H1 (cell line): ENCODE measurements at regions not wholly inside any gene's neighbourhood (a gene's known extent, or its start where the extent isn't known, plus 50 kb on each side); places are given as distances from the start of the nearest gene placed in this dataset.

ENCODE experiments used
- CTCF ChIA-PET: fragments of 300-600 bp; sonication (Branson Sonifier 250); formaldehyde crosslinking; loops from one replicate; lab custom pipeline; 2021; ENCODE audit not compliant: partially characterized antibody; lab: Charles Lee
- POLR2A ChIA-PET: fragments of 300-600 bp; sonication (Branson Sonifier 250); formaldehyde crosslinking; loops from one replicate; lab custom pipeline; 2021; ENCODE audit warnings: inconsistent platforms; ENCODE audit not compliant: partially characterized antibody; lab: Charles Lee
- DNase-seq, 2 experiments: peaks; one replicate each; pipeline versions ENCODE4 v3.0.0 to v3.0.0-alpha.2; 2010 to 2022; ENCODE audit warnings: low spot score in 2 of 2, low read depth in 1 of 2, mixed read lengths in 1 of 2
- FAIRE-seq: peaks from 2 replicates; lab custom pipeline; 2011; peaks lifted over from hg19 to GRCh38; lab: Jason Lieb, UNC
- H2AFZ ChIP-seq: 2 replicates; pipeline ENCODE4 v1.8.1; 2012; ENCODE audit warnings: low read length, inconsistent platforms
- H2AK5ac ChIP-seq: 2 replicates; pipeline ENCODE4 v1.6.1; 2013; ENCODE audit warnings: low read depth, low read length
- H2BK120ac ChIP-seq: replicated peaks from 2 replicates; pipeline ENCODE3; 2013; ENCODE audit warnings: low read depth, low read length, inconsistent platforms
- H2BK12ac ChIP-seq: 2 replicates; pipeline ENCODE4 v1.6.1; 2013; ENCODE audit warnings: low read depth, low read length
- H2BK15ac ChIP-seq: 2 replicates; pipeline ENCODE4 v1.6.1; 2013; ENCODE audit warnings: low read length
- H2BK20ac ChIP-seq: 2 replicates; pipeline ENCODE4 v1.6.1; 2013; ENCODE audit warnings: low read length
- H2BK5ac ChIP-seq: 2 replicates; pipeline ENCODE4 v1.6.1; 2013; ENCODE audit warnings: low read depth, low read length
- H3K14ac ChIP-seq: 2 replicates; pipeline ENCODE4 v1.6.1; 2013; ENCODE audit warnings: inconsistent platforms; ENCODE audit not compliant: insufficient read length
- H3K18ac ChIP-seq: 2 replicates; pipeline ENCODE4 v1.6.1; 2013; ENCODE audit warnings: low read length; ENCODE audit errors: extremely low read depth
- H3K23ac ChIP-seq: 2 replicates; pipeline ENCODE4 v1.6.1; 2013; ENCODE audit warnings: inconsistent platforms; ENCODE audit not compliant: insufficient read length
- H3K23me2 ChIP-seq: 2 replicates; pipeline ENCODE4 v1.6.1; 2013; ENCODE audit warnings: low read depth, low read length
- H3K27ac ChIP-seq: 2 replicates; pipeline ENCODE4 v1.6.1; 2011; ENCODE audit warnings: low read depth, low read length, inconsistent platforms
- H3K27me3 ChIP-seq, 4 experiments: replicated peaks in 1 of 4; 1 replicate in 1 of 4; 2 replicates in 3 of 4; pipeline versions ENCODE4 v1.6.1 to v1.8.1; 2011 to 2013; ENCODE audit warnings: low read length in 3 of 4, mild to moderate bottlenecking in 3 of 4, inconsistent platforms in 2 of 4, mixed read lengths in 2 of 4, moderate library complexity in 1 of 4; ENCODE audit not compliant: control insufficient read depth in 3 of 4, insufficient read depth in 3 of 4; ENCODE audit errors: extremely low read depth in 1 of 4
- H3K36me3 ChIP-seq, 4 experiments: 2 replicates each; pipeline versions ENCODE4 v1.6.1 to v1.8.1; 2011 to 2013; ENCODE audit warnings: mild to moderate bottlenecking in 4 of 4, low read length in 3 of 4, moderate library complexity in 2 of 4, control low read depth in 1 of 4, inconsistent platforms in 1 of 4; ENCODE audit not compliant: insufficient read depth in 4 of 4, control insufficient read depth in 2 of 4
- H3K4ac ChIP-seq: replicated peaks from 2 replicates; pipeline ENCODE3; 2013; ENCODE audit warnings: low read length, low read depth, mixed read lengths, inconsistent platforms; ENCODE audit not compliant: insufficient read length
- H3K4me1 ChIP-seq, 4 experiments: replicated peaks in 1 of 4; 1 replicate in 1 of 4; 2 replicates in 3 of 4; pipeline versions ENCODE4 v1.6.1 to v1.8.1; 2011 to 2013; ENCODE audit warnings: low read length in 3 of 4, inconsistent platforms in 2 of 4, mixed read lengths in 1 of 4; ENCODE audit not compliant: insufficient read depth in 4 of 4, control insufficient read depth in 3 of 4
- H3K4me2 ChIP-seq, 2 experiments: 2 replicates each; pipeline versions ENCODE4 v1.6.1 to v1.8.1; 2011 to 2013; ENCODE audit warnings: low read depth in 2 of 2, low read length in 2 of 2, control low read depth in 1 of 2, inconsistent platforms in 1 of 2, mild to moderate bottlenecking in 1 of 2; ENCODE audit not compliant: insufficient read depth in 1 of 2
- H3K4me3 ChIP-seq, 4 experiments: fragments of 200-600, 300-600 bp in 1 of 4; sonication (generic), shearing (Covaris generic), sonication (Bioruptor Twin) in 1 of 4; 2 replicates each; pipeline versions ENCODE4 v1.5.1 to v1.8.1; 2011 to 2016; ENCODE audit warnings: low read length in 4 of 4, low read depth in 3 of 4, control low read depth in 2 of 4, inconsistent platforms in 2 of 4, mild to moderate bottlenecking in 2 of 4, mixed read lengths in 1 of 4, moderate library complexity in 1 of 4; ENCODE audit not compliant: insufficient read depth in 2 of 4; ENCODE audit errors: extremely low read depth in 1 of 4
- H3K56ac ChIP-seq: replicated peaks from 2 replicates; pipeline ENCODE3; 2013; ENCODE audit warnings: low read depth, mild to moderate bottlenecking, mixed read lengths, low read length, inconsistent platforms; ENCODE audit not compliant: insufficient read length
- H3K79me1 ChIP-seq: 2 replicates; pipeline ENCODE4 v1.6.1; 2013; ENCODE audit warnings: low read depth, low read length, control low read depth
- H3K79me2 ChIP-seq, 2 experiments: 2 replicates each; pipeline versions ENCODE4 v1.6.1 to v1.8.1; 2012 to 2013; ENCODE audit warnings: low read length in 2 of 2, mild to moderate bottlenecking in 2 of 2, inconsistent platforms in 1 of 2; ENCODE audit not compliant: insufficient read depth in 2 of 2, control insufficient read depth in 1 of 2
- H3K9ac ChIP-seq, 4 experiments: replicated peaks in 1 of 4; 1 replicate in 1 of 4; 2 replicates in 3 of 4; pipeline versions ENCODE4 v1.6.1 to v1.8.1; 2011 to 2013; ENCODE audit warnings: low read depth in 3 of 4, low read length in 3 of 4, control low read depth in 2 of 4, mild to moderate bottlenecking in 2 of 4, moderate library complexity in 2 of 4, inconsistent platforms in 1 of 4; ENCODE audit errors: extremely low read depth in 1 of 4
- H3K9me3 ChIP-seq, 2 experiments: 2 replicates each; pipeline versions ENCODE4 v1.6.1 to v1.8.1; 2012 to 2013; ENCODE audit warnings: mild to moderate bottlenecking in 2 of 2, moderate library complexity in 2 of 2, control low read depth in 1 of 2, inconsistent platforms in 1 of 2, low read depth in 1 of 2, low read length in 1 of 2, mixed read lengths in 1 of 2; ENCODE audit not compliant: insufficient read depth in 2 of 2
- H4K20me1 ChIP-seq, 2 experiments: replicated peaks in 1 of 2; 2 replicates each; pipeline versions ENCODE3 to v1.8.1; 2011 to 2013; ENCODE audit warnings: inconsistent platforms in 2 of 2, low read length in 2 of 2, mild to moderate bottlenecking in 1 of 2; ENCODE audit not compliant: insufficient read depth in 2 of 2, control insufficient read depth in 1 of 2
- H4K5ac ChIP-seq: 2 replicates; pipeline ENCODE4 v1.6.1; 2013; ENCODE audit warnings: low read length, low read depth, mixed read lengths, inconsistent platforms; ENCODE audit not compliant: insufficient read length
- H4K8ac ChIP-seq: 2 replicates; pipeline ENCODE4 v1.8.0; 2013; ENCODE audit warnings: mild to moderate bottlenecking, moderate library complexity, low read length, inconsistent platforms; ENCODE audit not compliant: insufficient read depth; ENCODE audit errors: extremely low read depth
- H4K91ac ChIP-seq: replicated peaks from 2 replicates; pipeline ENCODE3; 2013; ENCODE audit warnings: low read length, mixed read lengths, inconsistent platforms; ENCODE audit not compliant: insufficient read length
- BACH1 ChIP-seq: IDR thresholded peaks from 2 replicates; pipeline ENCODE4 v1.6.1; 2012; ENCODE audit warnings: low read length, improper control_type of control experiment
- BRCA1 ChIP-seq: IDR thresholded peaks from 2 replicates; pipeline ENCODE4 v1.6.1; 2012; ENCODE audit warnings: low read depth, low read length, improper control_type of control experiment
- FOSL1 ChIP-seq: IDR thresholded peaks from 2 replicates; pipeline ENCODE4 v1.6.1; 2011; ENCODE audit warnings: mild to moderate bottlenecking, low read depth, low read length, moderate library complexity; ENCODE audit not compliant: insufficient read depth
- GTF2F1 ChIP-seq: IDR thresholded peaks from 2 replicates; pipeline ENCODE4 v1.6.1; 2012; ENCODE audit warnings: low read depth, low read length, improper control_type of control experiment, borderline replicate concordance
- WGBS, 2 experiments: shearing (Covaris generic) in 1 of 2; methylation state at CpG; one replicate each; pipeline versions ENCODE4 v1.1.6 to v1.1.7; 2013 to 2015; ENCODE audit warnings: low lambda C conversion rate in 2 of 2, mixed read lengths in 2 of 2, inconsistent platforms in 1 of 2, low coverage in 1 of 2, missing lambda C conversion rate in 1 of 2; ENCODE audit not compliant: insufficient replicate concordance in 2 of 2, insufficient coverage in 1 of 2, insufficient read length in 1 of 2; ENCODE audit errors: extremely low coverage in 1 of 2, missing lambda C conversion rate in 1 of 2; 5-methylcytosine and 5-hydroxymethylcytosine counted together

DNA sequence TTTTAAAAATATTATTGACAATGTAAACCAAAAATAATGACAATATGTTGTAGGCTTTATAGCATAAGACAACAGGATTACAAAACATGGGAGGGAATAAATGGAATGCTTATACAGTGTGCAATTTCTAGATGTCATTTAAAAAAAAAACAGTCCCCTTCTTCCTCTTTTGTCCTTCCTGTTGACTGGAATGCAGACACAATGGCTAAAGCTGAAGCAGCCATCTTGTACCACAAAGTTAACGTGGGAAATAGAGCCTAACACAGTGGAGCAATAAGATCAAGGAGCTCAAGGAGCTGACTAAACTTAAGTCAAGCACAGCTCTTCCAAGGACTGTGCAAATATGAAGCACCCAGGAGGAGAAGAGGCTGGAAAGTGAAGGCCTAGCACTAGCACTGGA, 208.1 kb downstream of the ARHGAP12 start:
- no peak for TF ChIP-seq BRCA1
- TF ChIP-seq GTF2F1: no peak
- no peak for TF ChIP-seq FOSL1
- TF ChIP-seq BACH1: no peak
- 100% methylated on average over 1 of the region's 1 CpG; no CpG with 5 or more reads in 1 of the 2 experiments for WGBS, 2 experiments
- no peak overlapping the region for H2BK20ac ChIP-seq
- no peak overlapping the region for H3K27ac ChIP-seq
- H3K9ac ChIP-seq: no peak overlapping the region
- CTCF ChIA-PET: interaction anchor here (0.6 to 1.2 kb wide), 2 partner anchors 258 to 995 kb away, joined by 3 to 4 read pairs; no protein-coding TSS in a partner anchor
- DNase-seq (no peak), FAIRE-seq (no peak)
- H3K4me2 ChIP-seq: no peak overlapping the region
- H2AK5ac ChIP-seq: no peak overlapping the region
- H4K91ac ChIP-seq: no peak overlapping the region
- no peak overlapping the region for H4K5ac ChIP-seq
- H2BK12ac ChIP-seq: no peak overlapping the region
- H3K36me3 ChIP-seq: no peaks in the 10 kb centered on the region
- H3K23ac ChIP-seq: no peak overlapping the region
- H2BK5ac ChIP-seq: no peak overlapping the region
- no peaks in the 10 kb centered on the region for H4K20me1 ChIP-seq
- H2AFZ ChIP-seq: no peak overlapping the region
- no peak overlapping the region for H3K18ac ChIP-seq
- H2BK15ac ChIP-seq: no peak overlapping the region
- H3K23me2 ChIP-seq: no peaks in the 10 kb centered on the region
- H2BK120ac ChIP-seq: no peak overlapping the region
- H3K79me2 ChIP-seq: no peaks in the 10 kb centered on the region
- H3K79me1 ChIP-seq: no peaks in the 10 kb centered on the region
- no peak overlapping the region for H3K56ac ChIP-seq
- POLR2A ChIA-PET: no interaction called here
- H3K4me3 ChIP-seq: no peak overlapping the region
- no peaks in the 10 kb centered on the region for H3K27me3 ChIP-seq
- no peak overlapping the region for H4K8ac ChIP-seq
- H3K4me1 ChIP-seq: no peaks in the 10 kb centered on the region
- peaks cover 11 to 14% of the 10 kb centered on the region in 2 experiments; a peak in 3 of 4 replicates for H3K9me3 ChIP-seq
- H3K14ac ChIP-seq: no peak overlapping the region
- H3K4ac ChIP-seq: no peak overlapping the region
